ENCODE measurements at regions not wholly inside any gene's neighbourhood (a gene's known extent, or its start where the extent isn't known, plus 50 kb on each side); places are given as distances from the start of the nearest gene placed in this dataset.

DNA sequence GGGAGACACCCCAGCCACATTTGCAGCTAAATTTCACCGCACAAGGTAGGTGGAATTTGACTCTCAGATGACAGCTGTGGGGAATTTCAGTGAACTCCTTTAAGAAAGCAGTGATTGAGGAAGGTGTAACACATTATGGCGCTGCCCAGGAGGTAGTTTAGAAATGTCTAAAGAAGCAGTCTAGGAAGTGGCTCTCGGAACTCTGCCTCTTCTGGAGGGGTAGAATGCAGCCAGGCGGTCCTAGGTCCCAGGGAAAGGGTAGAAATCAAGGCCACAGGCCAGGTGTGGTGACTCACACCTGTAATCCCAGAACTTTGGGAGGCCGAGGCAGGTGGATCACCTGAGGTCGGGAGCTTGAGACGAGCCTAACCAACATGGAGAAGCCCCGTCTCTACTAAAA lies 179.0 kb upstream of the HAAO start:
- Histone ChIP-seq H3K27me3 (no peaks in the 10 kb centered on the region), H3K4me1 (peaks cover 16 to 30% of the 10 kb centered on the region in 2 donors), H3K4me3 (no peak overlapping the region), H3K27ac (no peak overlapping the region), H3K36me3 (no peaks in the 10 kb centered on the region), H3K9me3 (no peaks in the 10 kb centered on the region)
- no peak for TF ChIP-seq CTCF (IDR thresholded peaks at IDR 0.05)
- intact Hi-C loops (cut with DNase I): no loop called here
- peak in 1 of 2 donors; percentile 52 for DNase-seq (ENCODE audit: low spot score in 2 of 2)

DNA sequence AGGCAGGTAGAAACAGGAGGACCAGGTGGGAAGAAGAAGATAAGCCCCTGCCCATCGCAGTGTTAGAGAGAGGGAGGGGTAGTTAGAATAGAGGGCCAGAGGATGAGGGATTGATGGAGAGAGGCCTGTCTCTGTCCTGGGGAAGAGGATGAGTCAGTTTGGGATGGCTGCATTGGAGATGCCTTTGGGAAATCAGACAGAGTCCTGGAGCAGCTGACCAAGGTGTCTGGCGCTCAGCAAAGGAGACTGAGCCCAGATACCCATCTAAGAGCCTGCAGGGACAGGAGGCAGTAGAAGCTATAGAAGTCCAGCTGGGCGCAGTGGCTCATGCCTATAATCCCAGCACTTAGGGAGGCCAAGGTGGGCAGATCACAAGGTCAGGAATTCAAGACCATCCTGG lies 177.8 kb upstream of the HAAO start:
- TF ChIP-seq CTCF (IDR thresholded peaks at IDR 0.05): no peak
- Histone ChIP-seq H3K36me3 (no peaks in the 10 kb centered on the region), H3K9me3 (no peaks in the 10 kb centered on the region), H3K4me3 (no peak overlapping the region), H3K27me3 (no peaks in the 10 kb centered on the region), H3K4me1 (peaks cover 16 to 26% of the 10 kb centered on the region in 2 donors), H3K27ac (peak overlapping the region in 1 of 2 donors; percentile 11)
- no peak for DNase-seq (ENCODE audit: low spot score in 2 of 2)
- intact Hi-C loops (cut with DNase I): no loop called here

- TF ChIP-seq CTCF (IDR thresholded peaks at IDR 0.05): no peak
- H3K4me3 ChIP-seq: no peak overlapping the region
- intact Hi-C loops (cut with DNase I): loop anchor here (2.0 kb wide), 1 partner anchor 251 kb away; no protein-coding TSS in a partner anchor
- peak in 1 of 2 donors; percentile 85 for DNase-seq (ENCODE audit: low spot score in 2 of 2)
- H3K27ac ChIP-seq: peak overlapping the region; percentile 54 to 58
- H3K4me1 ChIP-seq: peaks cover 17 to 28% of the 10 kb centered on the region in 2 donors
- no peaks in the 10 kb centered on the region for H3K27me3 ChIP-seq
- H3K9me3 ChIP-seq: no peaks in the 10 kb centered on the region
- no peaks in the 10 kb centered on the region for H3K36me3 ChIP-seq
These were observed 177.1 kb upstream of the HAAO start for GRCh38 chr2:42969231-42970150.

- Histone ChIP-seq H3K27me3 (no peaks in the 10 kb centered on the region), H3K27ac (peak overlapping the region; percentile 54 to 64), H3K36me3 (no peaks in the 10 kb centered on the region), H3K4me3 (no peak overlapping the region), H3K9me3 (no peaks in the 10 kb centered on the region), H3K4me1 (peaks cover 16 to 35% of the 10 kb centered on the region in 2 donors)
- no peak for TF ChIP-seq CTCF (IDR thresholded peaks at IDR 0.05)
- intact Hi-C loops (cut with DNase I): loop anchor here (2.0 kb wide), 1 partner anchor 253 kb away; no protein-coding TSS in a partner anchor
- DNase-seq (ENCODE audit: low spot score in 2 of 2): peak; percentile 53 to 80
These were observed 175.7 kb upstream of the HAAO start for GRCh38 chr2:42967959-42968674.

GRCh38 chr2:42965910-42966309 lies 173.5 kb upstream of the HAAO start:
- Histone ChIP-seq H3K9me3 (no peaks in the 10 kb centered on the region), H3K27ac (peak overlapping the region in 1 of 2 donors; percentile 90), H3K4me1 (peaks cover 32 to 57% of the 10 kb centered on the region in 2 donors), H3K4me3 (no peak overlapping the region), H3K27me3 (no peaks in the 10 kb centered on the region), H3K36me3 (no peaks in the 10 kb centered on the region)
- TF ChIP-seq CTCF (IDR thresholded peaks at IDR 0.05): no peak
- intact Hi-C loops (cut with DNase I): no loop called here
- no peak for DNase-seq (ENCODE audit: low spot score in 2 of 2)

All from ascending aorta (tissue), 2 donors.